ENCODE measurements at regions not wholly inside any gene's neighbourhood (a gene's known extent, or its start where the extent isn't known, plus 50 kb on each side); places are given as distances from the start of the nearest gene placed in this dataset.

DNA sequence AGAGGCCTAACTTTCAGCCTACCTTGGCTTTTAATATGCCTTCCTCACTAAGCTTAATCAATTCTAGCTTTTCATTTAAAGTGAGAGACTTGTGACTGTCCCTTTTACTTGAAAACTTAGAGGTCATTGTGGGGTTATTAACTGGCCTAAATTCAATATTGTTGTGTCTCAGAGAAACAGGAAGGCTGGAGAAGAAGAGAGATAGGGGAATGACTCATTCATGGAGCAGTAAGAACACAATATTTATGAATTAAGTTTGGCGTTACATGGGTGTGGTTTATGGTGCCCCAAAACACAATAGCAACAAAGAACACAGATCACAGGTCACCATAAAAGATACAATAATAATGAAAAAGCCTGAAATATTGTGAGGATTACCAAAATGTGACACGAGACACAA is 612.1 kb downstream of the TBC1D4 start (continued):
- TF ChIP-seq CHD7 (IDR thresholded peaks at IDR 0.05; ENCODE audit: insufficient replicate concordance, low read length) (no peak), RAD21 (IDR thresholded peaks at IDR 0.05 in 1 of 2, conservative IDR thresholded peaks at IDR 0.05 in 1 of 2; ENCODE audit: low read depth in 2 of 2, low read length in 2 of 2) (no peak)
